Vagina (tissue), 2 donors: ENCODE measurements at regions not wholly inside any gene's neighbourhood (a gene's known extent, or its start where the extent isn't known, plus 50 kb on each side); places are given as distances from the start of the nearest gene placed in this dataset.
"Not testable (repeated sequence)": the region's sequence is repeated elsewhere in the genome, so short reads cannot be mapped to it uniquely, and the experiment has no call there.

Source experiments
- DNase-seq, 2 donors: peaks; one replicate each; pipeline ENCODE4 v3.0.0-alpha.2; 2017; ENCODE audit errors: extremely low spot score in 2 of 2
- H3K27ac ChIP-seq: fragments of 200-600 bp; sonication (generic); one replicate; pipeline ENCODE4 v1.5.1; 2019
- H3K27me3 ChIP-seq: fragments of 200-600 bp; sonication (generic); one replicate; pipeline ENCODE4 v1.5.1; 2019
- H3K36me3 ChIP-seq, 2 donors: fragments of 200-600 bp; sonication (generic); one replicate each; pipeline ENCODE4 v1.5.1; 2017 to 2019
- H3K4me1 ChIP-seq: fragments of 200-600 bp; sonication (generic); one replicate; pipeline ENCODE4 v1.5.1; 2019
- H3K4me3 ChIP-seq, 2 donors: fragments of 200-600 bp; sonication (generic); 1 replicate in 1 of 2; 2 replicates in 1 of 2; pipeline ENCODE4 v1.5.1; 2016 to 2019
- H3K9me3 ChIP-seq: fragments of 200-600 bp; sonication (generic); one replicate; pipeline ENCODE4 v1.5.1; 2019
- POLR2A ChIP-seq, 2 donors: fragments of 450-650 bp; IDR thresholded peaks; one replicate each; pipeline ENCODE4 v1.6.1; 2017; ENCODE audit warnings: antibody characterized with exemption in 2 of 2, mild to moderate bottlenecking in 2 of 2, moderate library complexity in 2 of 2
- POLR2AphosphoS5 ChIP-seq, 2 donors: sonication (generic); formaldehyde crosslinking; IDR thresholded peaks; one replicate each; pipeline ENCODE4 v1.9.0; 2017; ENCODE audit warnings: antibody characterized with exemption in 2 of 2, mild to moderate bottlenecking in 2 of 2, low read depth in 1 of 2; ENCODE audit not compliant: insufficient read depth in 1 of 2
- intact Hi-C: fragments of 100-400 bp; cut with DNase I; formaldehyde crosslinking; loops from one replicate; pipeline ENCODE4 v1.15.1; 2023
- TF ChIP-seq, protein P1 (sequence below), 3 experiments: fragments of 450-650 bp in 2 of 3; fragments of 200-600 bp in 1 of 3; sonication (generic) in 1 of 3; IDR thresholded peaks; one replicate each; pipeline ENCODE4 v1.5.1; 2017 to 2019; ENCODE audit warnings: antibody characterized with exemption in 3 of 3, mild to moderate bottlenecking in 2 of 3, moderate library complexity in 2 of 3

DNA sequence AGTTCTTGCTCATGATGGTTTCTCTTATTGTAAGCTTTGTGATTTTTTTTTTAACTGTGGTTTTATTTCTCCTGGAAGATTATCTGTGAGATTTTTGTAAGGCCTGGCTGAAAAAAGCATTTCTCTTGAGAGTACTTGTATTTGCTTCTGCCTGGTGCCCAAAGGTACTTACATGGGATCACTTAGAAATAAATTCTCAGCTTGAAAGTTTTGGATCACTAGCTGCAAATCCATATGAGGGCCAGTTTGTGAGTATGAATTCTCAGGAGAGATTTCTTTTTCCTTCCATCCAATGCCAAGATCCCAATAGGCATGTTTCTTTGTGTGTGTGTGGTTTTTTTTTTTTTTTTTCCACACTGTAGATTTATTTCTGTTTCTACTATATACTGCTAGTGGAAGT, 1884.7 kb upstream of the PCDH7 start:
- Histone ChIP-seq H3K27me3 (no peaks in the 10 kb centered on the region), H3K4me3 (no peak overlapping the region), H3K9me3 (no peaks in the 10 kb centered on the region), H3K4me1 (no peaks in the 10 kb centered on the region), H3K27ac (no peak overlapping the region), H3K36me3 (no peaks in the 10 kb centered on the region)
- intact Hi-C loops = no loop called here
- DNase-seq = no peak
- no peak for TF ChIP-seq POLR2AphosphoS5 (IDR thresholded peaks at IDR 0.05; ENCODE audit: insufficient read depth in 1 of 2, low read depth in 1 of 2)
- TF ChIP-seq POLR2A (IDR thresholded peaks at IDR 0.05) = no peak
- TF ChIP-seq, protein P1, sequence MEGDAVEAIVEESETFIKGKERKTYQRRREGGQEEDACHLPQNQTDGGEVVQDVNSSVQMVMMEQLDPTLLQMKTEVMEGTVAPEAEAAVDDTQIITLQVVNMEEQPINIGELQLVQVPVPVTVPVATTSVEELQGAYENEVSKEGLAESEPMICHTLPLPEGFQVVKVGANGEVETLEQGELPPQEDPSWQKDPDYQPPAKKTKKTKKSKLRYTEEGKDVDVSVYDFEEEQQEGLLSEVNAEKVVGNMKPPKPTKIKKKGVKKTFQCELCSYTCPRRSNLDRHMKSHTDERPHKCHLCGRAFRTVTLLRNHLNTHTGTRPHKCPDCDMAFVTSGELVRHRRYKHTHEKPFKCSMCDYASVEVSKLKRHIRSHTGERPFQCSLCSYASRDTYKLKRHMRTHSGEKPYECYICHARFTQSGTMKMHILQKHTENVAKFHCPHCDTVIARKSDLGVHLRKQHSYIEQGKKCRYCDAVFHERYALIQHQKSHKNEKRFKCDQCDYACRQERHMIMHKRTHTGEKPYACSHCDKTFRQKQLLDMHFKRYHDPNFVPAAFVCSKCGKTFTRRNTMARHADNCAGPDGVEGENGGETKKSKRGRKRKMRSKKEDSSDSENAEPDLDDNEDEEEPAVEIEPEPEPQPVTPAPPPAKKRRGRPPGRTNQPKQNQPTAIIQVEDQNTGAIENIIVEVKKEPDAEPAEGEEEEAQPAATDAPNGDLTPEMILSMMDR (IDR thresholded peaks at IDR 0.05) = no peak

DNA sequence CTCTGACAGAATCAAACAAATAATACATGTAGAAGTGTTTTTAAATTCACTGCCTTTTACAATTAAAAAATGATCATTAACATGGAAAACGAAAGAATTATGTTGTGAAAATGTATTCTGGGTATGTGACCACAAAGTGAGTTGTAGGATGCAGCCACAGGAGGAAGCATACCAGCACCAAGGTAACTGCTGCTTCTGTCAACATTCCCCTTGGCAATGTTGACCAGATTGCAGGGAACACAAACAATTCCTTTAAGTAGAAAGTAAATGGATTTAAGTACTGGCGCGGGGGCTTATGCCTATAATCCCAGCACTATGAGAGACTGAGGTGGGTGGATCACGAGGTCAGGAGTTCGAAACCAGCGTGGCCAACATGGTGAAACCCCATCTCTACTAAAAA, 1877.9 kb upstream of the PCDH7 start:
- intact Hi-C loops = no loop called here
- Histone ChIP-seq H3K9me3 (no peaks in the 10 kb centered on the region), H3K4me3 (no peak overlapping the region), H3K27me3 (no peaks in the 10 kb centered on the region), H3K36me3 (no peaks in the 10 kb centered on the region), H3K27ac (no peak overlapping the region), H3K4me1 (no peaks in the 10 kb centered on the region)
- no peak for TF ChIP-seq POLR2AphosphoS5 (IDR thresholded peaks at IDR 0.05; ENCODE audit: insufficient read depth in 1 of 2, low read depth in 1 of 2)
- no peak for TF ChIP-seq POLR2A (IDR thresholded peaks at IDR 0.05)
- TF ChIP-seq, protein P1 (IDR thresholded peaks at IDR 0.05) = no peak
- DNase-seq = no peak

DNA sequence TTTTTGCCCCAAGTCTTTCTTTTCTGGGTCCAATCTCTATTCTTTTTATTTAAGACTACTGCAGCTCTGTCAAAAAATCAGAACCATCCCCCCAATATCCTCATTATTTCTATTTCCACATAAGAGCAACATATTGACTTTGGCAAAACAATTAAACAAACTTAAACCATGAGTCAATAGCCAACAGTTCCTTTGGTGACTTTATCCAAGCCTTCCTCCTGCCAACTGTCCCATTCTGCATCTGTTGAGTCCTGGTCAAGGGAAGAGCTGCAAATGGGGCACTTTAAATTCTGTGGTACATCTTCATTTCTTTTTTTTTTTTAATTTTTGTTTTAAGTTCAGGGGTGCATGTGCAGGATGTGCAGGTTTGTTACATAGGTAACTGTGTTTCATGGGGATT, 1875.0 kb upstream of the PCDH7 start:
- Histone ChIP-seq H3K4me1 (no peaks in the 10 kb centered on the region), H3K36me3 (no peaks in the 10 kb centered on the region), H3K27me3 (no peaks in the 10 kb centered on the region), H3K4me3 (no peak overlapping the region), H3K9me3 (no peaks in the 10 kb centered on the region), H3K27ac (no peak overlapping the region)
- intact Hi-C loops = no loop called here
- DNase-seq = no peak
- TF ChIP-seq POLR2A (IDR thresholded peaks at IDR 0.05) (no peak), POLR2AphosphoS5 (IDR thresholded peaks at IDR 0.05; ENCODE audit: insufficient read depth in 1 of 2, low read depth in 1 of 2) (no peak)
- TF ChIP-seq, protein P1 (IDR thresholded peaks at IDR 0.05) = no peak

DNA sequence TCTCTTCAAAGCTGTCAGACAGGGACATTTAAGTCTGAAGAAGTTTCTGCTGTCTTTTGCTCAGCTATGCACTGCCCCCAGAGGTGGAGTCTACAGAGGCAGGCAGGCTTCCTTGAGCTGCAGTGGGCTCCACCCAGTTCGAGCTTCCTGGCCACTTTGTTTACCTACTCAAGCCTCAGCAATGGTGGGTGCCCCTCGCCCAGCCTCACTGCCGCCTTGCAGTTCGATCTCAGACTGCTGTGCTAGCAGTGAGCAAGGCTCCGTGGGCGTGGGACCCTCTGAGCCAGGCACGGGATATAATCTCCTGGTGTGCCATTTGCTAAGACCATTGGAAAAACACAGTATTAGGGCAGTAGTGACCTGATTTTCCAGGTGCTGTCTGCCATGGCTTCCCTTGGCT, 1863.1 kb upstream of the PCDH7 start:
- H3K4me1 ChIP-seq, H3K27me3 ChIP-seq: not testable (repeated sequence)

DNA sequence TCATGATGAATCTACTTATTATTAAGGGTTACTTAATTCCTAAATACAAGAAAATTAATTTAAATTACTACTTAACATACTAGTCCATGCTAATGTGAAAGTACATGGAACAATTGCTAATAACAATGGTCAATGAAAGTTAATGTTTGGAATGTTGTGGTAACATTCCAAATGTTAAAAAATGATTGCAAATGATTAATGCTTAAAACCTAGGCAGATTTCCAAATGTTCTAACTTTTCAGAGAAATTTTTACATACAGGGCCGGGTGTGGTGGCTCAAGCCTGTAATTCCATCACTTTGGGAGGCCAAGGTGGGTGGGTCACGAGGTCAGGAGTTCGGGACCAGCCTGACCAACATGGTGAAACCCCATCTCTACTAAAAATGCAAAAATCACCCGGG, 1851.3 kb upstream of the PCDH7 start:
- DNase-seq = no peak
- TF ChIP-seq, protein P1 (IDR thresholded peaks at IDR 0.05) = no peak
- TF ChIP-seq POLR2AphosphoS5 (IDR thresholded peaks at IDR 0.05; ENCODE audit: insufficient read depth in 1 of 2, low read depth in 1 of 2) = no peak
- TF ChIP-seq POLR2A (IDR thresholded peaks at IDR 0.05) = no peak
- no peaks in the 10 kb centered on the region for H3K27me3 ChIP-seq
- no peaks in the 10 kb centered on the region for H3K36me3 ChIP-seq
- no peak overlapping the region for H3K4me3 ChIP-seq
- no peaks in the 10 kb centered on the region for H3K9me3 ChIP-seq
- H3K4me1 ChIP-seq = no peaks in the 10 kb centered on the region
- no peak overlapping the region for H3K27ac ChIP-seq
- intact Hi-C loops = no loop called here

More for the DNA sequence above, 1863.1 kb upstream of the PCDH7 start:
- intact Hi-C loops, H3K36me3 ChIP-seq, H3K27ac ChIP-seq, H3K9me3 ChIP-seq, H3K4me3 ChIP-seq, DNase-seq: not testable (repeated sequence)

DNA sequence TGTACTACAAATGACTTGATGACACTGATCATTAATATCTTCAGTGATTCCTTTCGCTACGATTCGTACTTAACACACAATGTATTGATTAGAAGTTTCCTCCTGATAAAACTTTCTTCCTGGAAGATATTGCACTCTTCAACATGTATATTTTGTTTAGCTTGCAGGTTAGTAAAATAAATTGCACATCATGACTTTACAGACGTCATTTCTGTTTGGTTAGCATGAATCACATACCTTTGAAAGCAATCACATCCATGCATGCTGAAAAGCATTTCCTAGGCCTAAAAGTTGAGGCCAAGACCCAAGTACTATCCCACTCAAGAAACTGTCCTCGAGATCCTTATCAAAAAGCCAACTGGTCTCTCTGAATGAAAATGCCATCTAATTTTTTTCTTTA, 1841.0 kb upstream of the PCDH7 start:
- TF ChIP-seq POLR2A (IDR thresholded peaks at IDR 0.05) (no peak), POLR2AphosphoS5 (IDR thresholded peaks at IDR 0.05; ENCODE audit: insufficient read depth in 1 of 2, low read depth in 1 of 2) (no peak)
- TF ChIP-seq, protein P1 (IDR thresholded peaks at IDR 0.05) = no peak
- H3K27me3 ChIP-seq = no peaks in the 10 kb centered on the region
- H3K4me3 ChIP-seq = no peak overlapping the region
- DNase-seq = no peak
- H3K36me3 ChIP-seq = no peaks in the 10 kb centered on the region
- no peaks in the 10 kb centered on the region for H3K4me1 ChIP-seq
- no peaks in the 10 kb centered on the region for H3K9me3 ChIP-seq
- intact Hi-C loops = no loop called here
- no peak overlapping the region for H3K27ac ChIP-seq
